Transverse colon (tissue), 4 donors: ENCODE measurements at regions not wholly inside any gene's neighbourhood (a gene's known extent, or its start where the extent isn't known, plus 50 kb on each side); places are given as distances from the start of the nearest gene placed in this dataset.

Source experiments
- DNase-seq: peaks from one replicate; pipeline ENCODE4 v3.0.0-alpha.2; 2019
- H3K27ac ChIP-seq, 4 donors: fragments of 200-600 bp; sonication (generic); 2 replicates each; pipeline ENCODE4 v1.5.1; 2016 to 2018; ENCODE audit warnings: inconsistent platforms in 4 of 4
- H3K27me3 ChIP-seq: fragments of 200-600 bp; sonication (generic); 2 replicates; pipeline ENCODE4 v1.5.1; 2017; ENCODE audit warnings: inconsistent platforms
- H3K36me3 ChIP-seq, 4 donors: fragments of 200-600 bp; sonication (generic); 2 replicates each; pipeline ENCODE4 v1.5.1; 2017 to 2019; ENCODE audit warnings: inconsistent platforms in 4 of 4
- H3K4me1 ChIP-seq, 4 donors: fragments of 200-600 bp; sonication (generic); 2 replicates each; pipeline ENCODE4 v1.5.1; 2017 to 2020; ENCODE audit warnings: inconsistent platforms in 4 of 4
- H3K4me3 ChIP-seq, 4 donors: fragments of 200-600 bp; sonication (generic); 1 replicate in 1 of 4; 2 replicates in 3 of 4; pipeline versions ENCODE4 v1.5.1 to v1.6.1; 2017 to 2019; ENCODE audit warnings: inconsistent platforms in 4 of 4
- H3K9me3 ChIP-seq, 2 donors: fragments of 200-600 bp; sonication (generic); 2 replicates each; pipeline ENCODE4 v1.5.1; 2017 to 2019; ENCODE audit warnings: inconsistent platforms in 2 of 2
- EP300 ChIP-seq: sonication (generic); formaldehyde crosslinking; IDR thresholded peaks from one replicate; pipeline ENCODE4 v1.6.1; 2017; ENCODE audit warnings: antibody characterized with exemption, low read depth
- POLR2A ChIP-seq: fragments of 450-650 bp; IDR thresholded peaks from one replicate; pipeline ENCODE4 v1.6.1; 2016; ENCODE audit warnings: antibody characterized with exemption, mild to moderate bottlenecking, moderate library complexity
- POLR2AphosphoS5 ChIP-seq, 3 donors: sonication (generic); formaldehyde crosslinking; IDR thresholded peaks; one replicate each; pipeline ENCODE4 v1.6.1; 2016; ENCODE audit warnings: antibody characterized with exemption in 3 of 3
- WGBS, 2 donors: methylation state at CpG; one replicate each; pipeline ENCODE4 v1.1.5; 2018; ENCODE audit warnings: low coverage in 1 of 2; 5-methylcytosine and 5-hydroxymethylcytosine counted together
- in situ Hi-C, 4 donors: fragments of 200-750 bp; cut with MboI; loops; one replicate each; pipeline versions ENCODE4 v1.15.0 to v1.15.1; 2017; ENCODE audit warnings: low sequenced_read_pairs in 3 of 4, low pct_ligation_motif_present in 1 of 4, low pct_unique_long_range_greater_than_20kb in 1 of 4
- intact Hi-C: fragments of 100-400 bp; cut with DNase I; formaldehyde crosslinking; loops from one replicate; pipeline ENCODE4 v1.15.1; 2023; ENCODE audit warnings: low total_unique reads
- TF ChIP-seq, protein P1 (sequence below), 5 experiments: fragments of 200-600 bp in 3 of 5; fragments of 450-650 bp in 2 of 5; sonication (generic) in 3 of 5; IDR thresholded peaks; 1 replicate in 2 of 5; 2 replicates in 3 of 5; pipeline ENCODE4 v1.5.1; 2016 to 2017; ENCODE audit warnings: antibody characterized with exemption in 5 of 5, inconsistent platforms in 3 of 5, mild to moderate bottlenecking in 2 of 5, moderate library complexity in 1 of 5

GRCh38 chr12:73612551-73612950 lies 925.1 kb upstream of the ATXN7L3B start:
- Histone ChIP-seq H3K27ac (no peak overlapping the region), H3K36me3 (no peaks in the 10 kb centered on the region), H3K4me1 (no peaks in the 10 kb centered on the region), H3K27me3 (no peaks in the 10 kb centered on the region), H3K9me3 (no peaks in the 10 kb centered on the region), H3K4me3 (no peak overlapping the region)
- TF ChIP-seq POLR2A (no peak), POLR2AphosphoS5 (IDR thresholded peaks at IDR 0.05) (no peak), EP300 (no peak)
- TF ChIP-seq, protein P1, sequence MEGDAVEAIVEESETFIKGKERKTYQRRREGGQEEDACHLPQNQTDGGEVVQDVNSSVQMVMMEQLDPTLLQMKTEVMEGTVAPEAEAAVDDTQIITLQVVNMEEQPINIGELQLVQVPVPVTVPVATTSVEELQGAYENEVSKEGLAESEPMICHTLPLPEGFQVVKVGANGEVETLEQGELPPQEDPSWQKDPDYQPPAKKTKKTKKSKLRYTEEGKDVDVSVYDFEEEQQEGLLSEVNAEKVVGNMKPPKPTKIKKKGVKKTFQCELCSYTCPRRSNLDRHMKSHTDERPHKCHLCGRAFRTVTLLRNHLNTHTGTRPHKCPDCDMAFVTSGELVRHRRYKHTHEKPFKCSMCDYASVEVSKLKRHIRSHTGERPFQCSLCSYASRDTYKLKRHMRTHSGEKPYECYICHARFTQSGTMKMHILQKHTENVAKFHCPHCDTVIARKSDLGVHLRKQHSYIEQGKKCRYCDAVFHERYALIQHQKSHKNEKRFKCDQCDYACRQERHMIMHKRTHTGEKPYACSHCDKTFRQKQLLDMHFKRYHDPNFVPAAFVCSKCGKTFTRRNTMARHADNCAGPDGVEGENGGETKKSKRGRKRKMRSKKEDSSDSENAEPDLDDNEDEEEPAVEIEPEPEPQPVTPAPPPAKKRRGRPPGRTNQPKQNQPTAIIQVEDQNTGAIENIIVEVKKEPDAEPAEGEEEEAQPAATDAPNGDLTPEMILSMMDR (IDR thresholded peaks at IDR 0.05) = no peak
- in situ Hi-C loops (no loop called here), intact Hi-C loops (no loop called here)
- no peak for DNase-seq

- Histone ChIP-seq H3K4me3 (no peak overlapping the region), H3K36me3 (no peaks in the 10 kb centered on the region), H3K27ac (no peak overlapping the region), H3K4me1 (no peaks in the 10 kb centered on the region), H3K27me3 (no peaks in the 10 kb centered on the region), H3K9me3 (peaks cover 0 to 5% of the 10 kb centered on the region in 2 donors)
- in situ Hi-C loops = no loop called here
- WGBS, 2 donors = 76 to 85% methylated on average over 2 of the region's 2 CpGs
- TF ChIP-seq, protein P1 (IDR thresholded peaks at IDR 0.05) = no peak
- TF ChIP-seq POLR2AphosphoS5 (IDR thresholded peaks at IDR 0.05) (no peak), EP300 (no peak), POLR2A (no peak)
- DNase-seq = no peak
- intact Hi-C loops = no loop called here
These were observed 914.2 kb upstream of the ATXN7L3B start for GRCh38 chr12:73623421-73623820.

DNA sequence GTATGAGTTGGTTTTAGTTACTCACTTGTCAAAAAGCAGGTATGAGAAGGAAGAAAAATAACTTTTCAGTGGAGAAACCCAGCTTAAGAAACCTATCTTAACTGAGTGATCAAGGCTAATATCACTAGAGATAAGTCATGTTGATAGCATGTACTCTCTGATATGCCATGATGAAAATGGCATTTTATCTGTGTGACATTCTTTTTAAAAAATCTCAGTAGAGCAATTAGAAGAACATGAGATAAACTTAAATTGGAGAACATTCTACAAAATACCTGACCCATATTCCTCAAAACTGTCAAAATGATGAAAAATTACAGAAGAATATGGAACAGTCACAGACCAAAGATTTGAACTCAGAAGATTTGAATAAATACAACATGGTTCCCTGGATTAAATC lies 912.4 kb upstream of the ATXN7L3B start:
- TF ChIP-seq POLR2AphosphoS5 (IDR thresholded peaks at IDR 0.05) (no peak), EP300 (no peak), POLR2A (no peak)
- TF ChIP-seq, protein P1 (IDR thresholded peaks at IDR 0.05) = no peak
- Histone ChIP-seq H3K36me3 (no peaks in the 10 kb centered on the region), H3K4me3 (no peak overlapping the region), H3K27ac (no peak overlapping the region), H3K27me3 (no peaks in the 10 kb centered on the region), H3K4me1 (no peaks in the 10 kb centered on the region), H3K9me3 (peaks cover 0 to 5% of the 10 kb centered on the region in 2 donors)
- in situ Hi-C loops (no loop called here), intact Hi-C loops (no loop called here)
- no peak for DNase-seq

GRCh38 chr12:73629171-73629570 lies 908.5 kb upstream of the ATXN7L3B start:
- 58 to 76% methylated on average over 4 to 5 of the region's 5 CpGs for WGBS, 2 donors
- intact Hi-C loops (no loop called here), in situ Hi-C loops (no loop called here)
- Histone ChIP-seq H3K9me3 (no peaks in the 10 kb centered on the region), H3K27me3 (no peaks in the 10 kb centered on the region), H3K36me3 (no peaks in the 10 kb centered on the region), H3K27ac (no peak overlapping the region), H3K4me1 (no peaks in the 10 kb centered on the region), H3K4me3 (no peak overlapping the region)
- DNase-seq = no peak
- TF ChIP-seq, protein P1 (IDR thresholded peaks at IDR 0.05) = no peak
- TF ChIP-seq POLR2AphosphoS5 (IDR thresholded peaks at IDR 0.05) = no peak
- TF ChIP-seq EP300 = no peak
- no peak for TF ChIP-seq POLR2A
